H9 (cell line): ENCODE measurements at regions not wholly inside any gene's neighbourhood (a gene's known extent, or its start where the extent isn't known, plus 50 kb on each side); places are given as distances from the start of the nearest gene placed in this dataset.

Experiments
- DNase-seq: peaks from one replicate; pipeline ENCODE4 v3.0.0-alpha.2; 2017
- H2AFZ ChIP-seq: one replicate; pipeline ENCODE4 v1.6.1; 2013; ENCODE audit warnings: mild to moderate bottlenecking, low read length, control low read depth, moderate library complexity
- H2AK5ac ChIP-seq: 2 replicates; pipeline ENCODE4 v1.6.1; 2013; ENCODE audit warnings: low read length, control low read depth, mixed read lengths; ENCODE audit not compliant: insufficient read length
- H2BK120ac ChIP-seq: one replicate; pipeline ENCODE4 v1.6.1; 2013; ENCODE audit warnings: low read depth, mild to moderate bottlenecking, low read length, control low read depth, inconsistent platforms; ENCODE audit not compliant: poor library complexity, severe bottlenecking
- H2BK12ac ChIP-seq: 2 replicates; pipeline ENCODE4 v1.6.1; 2013; ENCODE audit warnings: low read length, control low read depth, mixed read lengths, low read depth; ENCODE audit not compliant: insufficient read length
- H2BK15ac ChIP-seq: 2 replicates; pipeline ENCODE4 v1.6.1; 2013; ENCODE audit warnings: low read depth, low read length, control low read depth
- H2BK20ac ChIP-seq: one replicate; pipeline ENCODE4 v1.6.1; 2013; ENCODE audit warnings: low read depth, mild to moderate bottlenecking, low read length, control low read depth, inconsistent platforms; ENCODE audit not compliant: poor library complexity, severe bottlenecking
- H2BK5ac ChIP-seq: 2 replicates; pipeline ENCODE4 v1.6.1; 2013; ENCODE audit warnings: low read length, control low read depth, mixed read lengths; ENCODE audit not compliant: insufficient read length
- H3K14ac ChIP-seq: 2 replicates; pipeline ENCODE4 v1.6.1; 2013; ENCODE audit warnings: low read length, control low read depth; ENCODE audit not compliant: insufficient read depth
- H3K18ac ChIP-seq: 2 replicates; pipeline ENCODE4 v1.6.1; 2013; ENCODE audit warnings: low read depth, mild to moderate bottlenecking, mixed read lengths, low read length, control low read depth; ENCODE audit not compliant: insufficient read length
- H3K23ac ChIP-seq: 2 replicates; pipeline ENCODE4 v1.6.1; 2013; ENCODE audit warnings: low read length, control low read depth, mixed read lengths, low read depth; ENCODE audit not compliant: insufficient read length
- H3K23me2 ChIP-seq: 2 replicates; pipeline ENCODE4 v1.6.1; 2013; ENCODE audit warnings: low read depth, mild to moderate bottlenecking, mixed read lengths, low read length, control low read depth; ENCODE audit not compliant: insufficient read length, poor library complexity, severe bottlenecking
- H3K27ac ChIP-seq: 2 replicates; pipeline ENCODE4 v1.5.1; 2013; ENCODE audit warnings: low read length, control low read depth, mixed read lengths, low read depth; ENCODE audit not compliant: insufficient read length
- H3K27me3 ChIP-seq: 2 replicates; pipeline ENCODE4 v1.6.1; 2013; ENCODE audit warnings: low read length, control low read depth, inconsistent platforms; ENCODE audit not compliant: insufficient read depth
- H3K4ac ChIP-seq: 2 replicates; pipeline ENCODE4 v1.6.1; 2013; ENCODE audit warnings: low read depth, mild to moderate bottlenecking, control low read depth, inconsistent platforms, low read length, moderate library complexity
- H3K4me1 ChIP-seq: 2 replicates; pipeline ENCODE4 v1.6.1; 2013; ENCODE audit warnings: low read length, control low read depth, inconsistent platforms; ENCODE audit not compliant: insufficient read depth
- H3K4me2 ChIP-seq: 2 replicates; pipeline ENCODE4 v1.6.1; 2013; ENCODE audit warnings: low read length, control low read depth, mixed read lengths; ENCODE audit not compliant: insufficient read length, insufficient read depth
- H3K56ac ChIP-seq: 2 replicates; pipeline ENCODE4 v1.6.1; 2013; ENCODE audit warnings: low read depth, mild to moderate bottlenecking, mixed read lengths, low read length, control low read depth; ENCODE audit not compliant: insufficient read length
- H3K79me1 ChIP-seq: 2 replicates; pipeline ENCODE4 v1.6.1; 2013; ENCODE audit warnings: low read depth, mild to moderate bottlenecking, moderate library complexity, low read length, control low read depth, inconsistent platforms; ENCODE audit not compliant: insufficient read depth, poor library complexity, severe bottlenecking
- H3K79me2 ChIP-seq: 2 replicates; pipeline ENCODE4 v1.6.1; 2013; ENCODE audit warnings: low read length, control low read depth, inconsistent platforms; ENCODE audit not compliant: insufficient read depth
- H3K9ac ChIP-seq: 2 replicates; pipeline ENCODE4 v1.6.1; 2013; ENCODE audit warnings: low read length, control low read depth, mixed read lengths; ENCODE audit not compliant: insufficient read length; ENCODE audit errors: extremely low read depth
- H3K9me3 ChIP-seq: one replicate; pipeline ENCODE4 v1.6.1; 2013; ENCODE audit warnings: low read depth, low read length, inconsistent platforms; ENCODE audit not compliant: control insufficient read depth
- H3T11ph ChIP-seq: one replicate; pipeline ENCODE4 v1.6.1; 2013; ENCODE audit warnings: mild to moderate bottlenecking, low read length, control low read depth, inconsistent platforms
- H4K20me1 ChIP-seq: one replicate; pipeline ENCODE4 v1.6.1; 2013; ENCODE audit not compliant: control insufficient read depth, insufficient read length, insufficient read depth
- H4K5ac ChIP-seq: 2 replicates; pipeline ENCODE4 v1.6.1; 2013; ENCODE audit warnings: low read depth, mild to moderate bottlenecking, mixed read lengths, low read length, control low read depth; ENCODE audit not compliant: insufficient read length
- H4K8ac ChIP-seq: replicated peaks from 2 replicates; pipeline ENCODE4 v1.6.1; 2013; ENCODE audit warnings: low read length, control low read depth, mixed read lengths, low read depth; ENCODE audit not compliant: insufficient read length
- H4K91ac ChIP-seq: 2 replicates; pipeline ENCODE4 v1.6.1; 2013; ENCODE audit warnings: low read depth, mild to moderate bottlenecking, moderate library complexity, mixed read lengths, low read length, control low read depth; ENCODE audit not compliant: insufficient read length
- H3K27ac Mint-ChIP-seq, 3 experiments: 2 replicates in 2 of 3; 3 replicates in 1 of 3; pipeline ENCODE4 v1.8.0; 2020 to 2021; ENCODE audit warnings: mixed read lengths in 3 of 3, mild to moderate bottlenecking in 1 of 3, moderate library complexity in 1 of 3
- H3K27me3 Mint-ChIP-seq: 2 replicates; pipeline ENCODE4 v1.8.0; 2021; ENCODE audit warnings: low read depth, mild to moderate bottlenecking, moderate library complexity, mixed read lengths
- H3K36me3 Mint-ChIP-seq, 3 experiments: 2 replicates in 2 of 3; 3 replicates in 1 of 3; pipeline ENCODE4 v1.8.0; 2020 to 2021; ENCODE audit warnings: low read depth in 3 of 3, mixed read lengths in 3 of 3; ENCODE audit not compliant: insufficient read depth in 1 of 3
- H3K4me1 Mint-ChIP-seq, 2 experiments: 2 replicates each; pipeline ENCODE4 v1.8.0; 2020; ENCODE audit warnings: mixed read lengths in 2 of 2
- H3K4me3 Mint-ChIP-seq, 2 experiments: 2 replicates in 1 of 2; 3 replicates in 1 of 2; pipeline ENCODE4 v1.8.0; 2020 to 2021; ENCODE audit warnings: mild to moderate bottlenecking in 2 of 2, mixed read lengths in 2 of 2, moderate library complexity in 1 of 2
- H3K9me3 Mint-ChIP-seq, 2 experiments: 2 replicates in 1 of 2; 3 replicates in 1 of 2; pipeline ENCODE4 v1.8.0; 2020; ENCODE audit warnings: mild to moderate bottlenecking in 2 of 2, mixed read lengths in 2 of 2, moderate library complexity in 1 of 2
- WGBS: extraction: QIAGEN DNeasy Blood & Tissue Kit; methylation state at CpG from one replicate; pipeline ENCODE4 v1.1.7; 2013; ENCODE audit warnings: missing lambda C conversion rate, low lambda C conversion rate, mixed read lengths; ENCODE audit not compliant: insufficient read length; ENCODE audit errors: extremely low coverage; 5-methylcytosine and 5-hydroxymethylcytosine counted together
- TF ChIP-seq, protein P1 (sequence below): fragments of 200-600 bp; sonication (generic); conservative IDR thresholded peaks from 3 replicates; pipeline ENCODE4 v1.8.0; 2021; ENCODE audit warnings: antibody characterized with exemption, mild to moderate bottlenecking

DNA sequence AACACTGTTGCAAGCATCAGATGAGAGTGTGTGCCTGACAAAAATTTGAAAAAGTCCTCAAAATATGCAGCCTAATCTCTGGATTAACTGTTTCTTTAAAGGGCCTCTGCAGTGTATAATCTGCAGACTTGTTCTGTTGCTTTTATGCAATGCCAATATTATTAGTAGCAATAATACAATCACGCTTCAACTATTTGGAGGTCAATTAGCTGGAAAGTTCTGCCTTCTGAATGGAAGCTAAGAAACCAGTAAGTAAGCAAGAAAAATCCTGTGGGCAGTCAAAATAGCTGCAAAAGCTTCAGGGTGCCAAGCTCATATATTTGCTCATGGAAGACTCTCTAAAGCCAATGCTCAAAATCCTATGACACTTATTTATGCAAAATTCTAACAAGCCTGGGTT, 153.2 kb upstream of the NR2F2 start:
- Histone ChIP-seq H3K56ac (no peak overlapping the region), H3K18ac (no peak overlapping the region), H3K9ac (no peak overlapping the region), H2BK20ac (no peak overlapping the region), H3K4me2 (no peak overlapping the region), H3K4me1 (no peaks in the 10 kb centered on the region; the same call in 1 of the 2 replicates), H3K4ac (no peak overlapping the region), H3K27me3 (no peaks in the 10 kb centered on the region), H4K20me1 (no peaks in the 10 kb centered on the region), H3K79me2 (no peaks in the 10 kb centered on the region), H2BK12ac (no peak overlapping the region), H2AK5ac (no peak overlapping the region), H4K8ac (no peak overlapping the region), H3K27ac (no peak overlapping the region), H3K14ac (no peak overlapping the region), H2BK15ac (no peak overlapping the region), H3K79me1 (no peaks in the 10 kb centered on the region), H4K91ac (no peak overlapping the region), H2BK5ac (no peak overlapping the region), H4K5ac (no peak overlapping the region), H3K23me2 (no peaks in the 10 kb centered on the region), H3K9me3 (no peaks in the 10 kb centered on the region), H3T11ph (no peak overlapping the region), H3K23ac (no peak overlapping the region), H2AFZ (no peak overlapping the region), H2BK120ac (no peak overlapping the region)
- DNase-seq, result no peak
- TF ChIP-seq, protein P1, sequence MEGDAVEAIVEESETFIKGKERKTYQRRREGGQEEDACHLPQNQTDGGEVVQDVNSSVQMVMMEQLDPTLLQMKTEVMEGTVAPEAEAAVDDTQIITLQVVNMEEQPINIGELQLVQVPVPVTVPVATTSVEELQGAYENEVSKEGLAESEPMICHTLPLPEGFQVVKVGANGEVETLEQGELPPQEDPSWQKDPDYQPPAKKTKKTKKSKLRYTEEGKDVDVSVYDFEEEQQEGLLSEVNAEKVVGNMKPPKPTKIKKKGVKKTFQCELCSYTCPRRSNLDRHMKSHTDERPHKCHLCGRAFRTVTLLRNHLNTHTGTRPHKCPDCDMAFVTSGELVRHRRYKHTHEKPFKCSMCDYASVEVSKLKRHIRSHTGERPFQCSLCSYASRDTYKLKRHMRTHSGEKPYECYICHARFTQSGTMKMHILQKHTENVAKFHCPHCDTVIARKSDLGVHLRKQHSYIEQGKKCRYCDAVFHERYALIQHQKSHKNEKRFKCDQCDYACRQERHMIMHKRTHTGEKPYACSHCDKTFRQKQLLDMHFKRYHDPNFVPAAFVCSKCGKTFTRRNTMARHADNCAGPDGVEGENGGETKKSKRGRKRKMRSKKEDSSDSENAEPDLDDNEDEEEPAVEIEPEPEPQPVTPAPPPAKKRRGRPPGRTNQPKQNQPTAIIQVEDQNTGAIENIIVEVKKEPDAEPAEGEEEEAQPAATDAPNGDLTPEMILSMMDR, result no peak
- H3K4me3 Mint-ChIP-seq, result no peak overlapping the region
- H3K4me1 Mint-ChIP-seq, result peaks cover 22 to 33% of the 10 kb centered on the region in 2 experiments
- H3K9me3 Mint-ChIP-seq, result no peaks in the 10 kb centered on the region
- no peak overlapping the region for H3K27ac Mint-ChIP-seq
- H3K36me3 Mint-ChIP-seq, result no peaks in the 10 kb centered on the region
- peaks cover 6% of the 10 kb centered on the region for H3K27me3 Mint-ChIP-seq
- WGBS, result no CpG with 5 or more reads among the region's 1 CpG
